Endothelial cell of umbilical vein (primary cell): ENCODE measurements at regions not wholly inside any gene's neighbourhood (a gene's known extent, or its start where the extent isn't known, plus 50 kb on each side); places are given as distances from the start of the nearest gene placed in this dataset.

ENCODE experiments used
- EZH2 ChIP-seq: IDR thresholded peaks from 2 replicates; pipeline ENCODE4 v1.6.1; 2012; ENCODE audit warnings: borderline replicate concordance, low read depth, mild to moderate bottlenecking, moderate library complexity, low read length, inconsistent platforms; ENCODE audit not compliant: severe bottlenecking
- FOS ChIP-seq: IDR thresholded peaks from 2 replicates; pipeline ENCODE4 v1.6.1; 2011; ENCODE audit warnings: mild to moderate bottlenecking, low read length, moderate library complexity, borderline replicate concordance; ENCODE audit not compliant: insufficient read depth
- JUN ChIP-seq: IDR thresholded peaks from 2 replicates; pipeline ENCODE4 v1.6.1; 2011; ENCODE audit warnings: borderline replicate concordance, low read depth; ENCODE audit not compliant: insufficient read length, insufficient read depth
- MYC ChIP-seq: IDR thresholded peaks from one replicate; pipeline ENCODE4 v1.6.1; 2011; ENCODE audit warnings: mild to moderate bottlenecking, low read depth, low read length
- POLR2A ChIP-seq: IDR thresholded peaks from 2 replicates; pipeline ENCODE4 v1.6.1; 2012; ENCODE audit warnings: low read depth, mild to moderate bottlenecking, control low read depth, low read length
- POLR2AphosphoS5 ChIP-seq: IDR thresholded peaks from 2 replicates; pipeline ENCODE4 v1.6.1; 2012; ENCODE audit warnings: low read depth, mild to moderate bottlenecking, control low read depth, low read length, moderate library complexity; ENCODE audit not compliant: insufficient read depth
- TF ChIP-seq, protein P1 (sequence below), 2 donors: IDR thresholded peaks; 1 replicate in 1 of 2; 2 replicates in 1 of 2; pipeline ENCODE4 v1.5.1; 2011; ENCODE audit warnings: low read length in 2 of 2, mild to moderate bottlenecking in 2 of 2, moderate library complexity in 2 of 2, control low read depth in 1 of 2, inconsistent platforms in 1 of 2, low read depth in 1 of 2; ENCODE audit not compliant: insufficient read depth in 1 of 2; ENCODE audit errors: extremely low read depth in 1 of 2
- TF ChIP-seq, protein P2 (sequence below): IDR thresholded peaks from 2 replicates; pipeline ENCODE4 v1.6.1; 2011; ENCODE audit not compliant: insufficient read depth, insufficient read length

DNA sequence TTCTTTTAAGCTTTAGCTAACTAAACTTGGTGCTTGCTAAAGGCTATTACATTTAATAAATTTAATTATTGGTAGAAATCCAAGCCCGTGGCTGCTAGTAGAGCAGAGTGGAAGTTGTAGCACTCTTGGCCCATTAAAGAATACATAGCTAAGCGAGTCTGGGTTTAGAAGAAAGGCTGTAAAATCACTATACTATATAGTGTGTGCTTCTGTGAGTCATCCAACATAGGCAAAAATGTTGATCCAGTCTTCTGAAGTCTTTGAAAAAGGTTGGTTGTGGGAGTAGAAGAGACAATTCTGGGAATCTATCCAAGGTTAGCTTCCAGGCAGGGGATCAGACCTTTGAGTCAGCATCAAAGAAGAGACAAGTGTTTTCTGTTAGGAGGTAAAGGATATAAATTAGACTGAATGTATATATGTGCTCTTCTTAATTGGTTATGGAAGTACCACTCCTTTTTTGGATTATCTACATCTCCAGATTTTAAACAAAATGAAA lies 664.2 kb downstream of the NXPH1 start:
- TF ChIP-seq, protein P1, sequence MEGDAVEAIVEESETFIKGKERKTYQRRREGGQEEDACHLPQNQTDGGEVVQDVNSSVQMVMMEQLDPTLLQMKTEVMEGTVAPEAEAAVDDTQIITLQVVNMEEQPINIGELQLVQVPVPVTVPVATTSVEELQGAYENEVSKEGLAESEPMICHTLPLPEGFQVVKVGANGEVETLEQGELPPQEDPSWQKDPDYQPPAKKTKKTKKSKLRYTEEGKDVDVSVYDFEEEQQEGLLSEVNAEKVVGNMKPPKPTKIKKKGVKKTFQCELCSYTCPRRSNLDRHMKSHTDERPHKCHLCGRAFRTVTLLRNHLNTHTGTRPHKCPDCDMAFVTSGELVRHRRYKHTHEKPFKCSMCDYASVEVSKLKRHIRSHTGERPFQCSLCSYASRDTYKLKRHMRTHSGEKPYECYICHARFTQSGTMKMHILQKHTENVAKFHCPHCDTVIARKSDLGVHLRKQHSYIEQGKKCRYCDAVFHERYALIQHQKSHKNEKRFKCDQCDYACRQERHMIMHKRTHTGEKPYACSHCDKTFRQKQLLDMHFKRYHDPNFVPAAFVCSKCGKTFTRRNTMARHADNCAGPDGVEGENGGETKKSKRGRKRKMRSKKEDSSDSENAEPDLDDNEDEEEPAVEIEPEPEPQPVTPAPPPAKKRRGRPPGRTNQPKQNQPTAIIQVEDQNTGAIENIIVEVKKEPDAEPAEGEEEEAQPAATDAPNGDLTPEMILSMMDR (IDR thresholded peaks at IDR 0.05; ENCODE audit: extremely low read depth in 1 of 2, insufficient read depth in 1 of 2, low read depth in 1 of 2, low read length in 2 of 2): no peak
- TF ChIP-seq FOS: no peak
- TF ChIP-seq EZH2: no peak
- no peak for TF ChIP-seq POLR2A
- no peak for TF ChIP-seq MYC
- TF ChIP-seq JUN: no peak
- TF ChIP-seq POLR2AphosphoS5: no peak
- TF ChIP-seq, protein P2, sequence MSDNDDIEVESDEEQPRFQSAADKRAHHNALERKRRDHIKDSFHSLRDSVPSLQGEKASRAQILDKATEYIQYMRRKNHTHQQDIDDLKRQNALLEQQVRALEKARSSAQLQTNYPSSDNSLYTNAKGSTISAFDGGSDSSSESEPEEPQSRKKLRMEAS: no peak
